GM04503 (cell line): ENCODE measurements at regions not wholly inside any gene's neighbourhood (a gene's known extent, or its start where the extent isn't known, plus 50 kb on each side); places are given as distances from the start of the nearest gene placed in this dataset.

Experiments
- DNase-seq: peaks from one replicate; pipeline ENCODE4 v3.0.0-alpha.2; 2012; ENCODE audit warnings: low read depth

- DNase-seq = no peak
These were observed 240.7 kb upstream of the TRAM1L1 start for GRCh38 chr4:117326091-117326490.

- DNase-seq = no peak
These were observed 242.1 kb upstream of the TRAM1L1 start for GRCh38 chr4:117327491-117327890.

- no peak for DNase-seq
These were observed 243.0 kb upstream of the TRAM1L1 start for GRCh38 chr4:117328333-117328732.

GRCh38 chr4:117331817-117332216 lies 246.4 kb upstream of the TRAM1L1 start:
- no peak for DNase-seq

GRCh38 chr4:117334451-117335188 lies 249.2 kb upstream of the TRAM1L1 start:
- no peak for DNase-seq

GRCh38 chr4:117357437-117357836 lies 272.1 kb upstream of the TRAM1L1 start:
- DNase-seq = no peak

GRCh38 chr4:117357866-117358265 lies 272.5 kb upstream of the TRAM1L1 start:
- DNase-seq = no peak

- no peak for DNase-seq
These were observed 285.7 kb upstream of the TRAM1L1 start for GRCh38 chr4:117370944-117371668.

GRCh38 chr4:117375101-117375500 lies 289.7 kb upstream of the TRAM1L1 start:
- no peak for DNase-seq

GRCh38 chr4:117376692-117377091 lies 291.3 kb upstream of the TRAM1L1 start:
- no peak for DNase-seq

GRCh38 chr4:117378942-117379341 lies 293.6 kb upstream of the TRAM1L1 start:
- no peak for DNase-seq

- DNase-seq = no peak
These were observed 298.1 kb upstream of the TRAM1L1 start for GRCh38 chr4:117383468-117383867.

GRCh38 chr4:117385526-117385925 lies 300.1 kb upstream of the TRAM1L1 start:
- no peak for DNase-seq

- DNase-seq = no peak
These were observed 301.7 kb upstream of the TRAM1L1 start for GRCh38 chr4:117387072-117387471.

GRCh38 chr4:117400039-117400835 lies 314.9 kb upstream of the TRAM1L1 start:
- DNase-seq = peak; percentile 0

- DNase-seq = no peak
These were observed 327.3 kb upstream of the TRAM1L1 start for GRCh38 chr4:117412661-117413060.

- no peak for DNase-seq
These were observed 332.5 kb upstream of the TRAM1L1 start for GRCh38 chr4:117417856-117418255.

- no peak for DNase-seq
These were observed 335.6 kb upstream of the TRAM1L1 start for GRCh38 chr4:117420948-117421347.

GRCh38 chr4:117421706-117422105 lies 336.3 kb upstream of the TRAM1L1 start:
- DNase-seq = no peak

- DNase-seq = no peak
These were observed 336.9 kb upstream of the TRAM1L1 start for GRCh38 chr4:117422297-117422696.

GRCh38 chr4:117425636-117426035 lies 340.3 kb upstream of the TRAM1L1 start:
- no peak for DNase-seq

GRCh38 chr4:117428536-117428935 lies 343.2 kb upstream of the TRAM1L1 start:
- DNase-seq = no peak

- DNase-seq = no peak
These were observed 343.7 kb upstream of the TRAM1L1 start for GRCh38 chr4:117429061-117429460.
